Activated CD8-positive, alpha-beta memory T cell treated with anti-CD3 and anti-CD28 coated beads for 4 hours (primary cell): ENCODE measurements at regions not wholly inside any gene's neighbourhood (a gene's known extent, or its start where the extent isn't known, plus 50 kb on each side); places are given as distances from the start of the nearest gene placed in this dataset.

Experiments used
- DNase-seq, 2 donors: peaks; one replicate each; pipeline ENCODE4 v3.0.0-alpha.2; 2020; ENCODE audit warnings: low read depth in 2 of 2

DNA sequence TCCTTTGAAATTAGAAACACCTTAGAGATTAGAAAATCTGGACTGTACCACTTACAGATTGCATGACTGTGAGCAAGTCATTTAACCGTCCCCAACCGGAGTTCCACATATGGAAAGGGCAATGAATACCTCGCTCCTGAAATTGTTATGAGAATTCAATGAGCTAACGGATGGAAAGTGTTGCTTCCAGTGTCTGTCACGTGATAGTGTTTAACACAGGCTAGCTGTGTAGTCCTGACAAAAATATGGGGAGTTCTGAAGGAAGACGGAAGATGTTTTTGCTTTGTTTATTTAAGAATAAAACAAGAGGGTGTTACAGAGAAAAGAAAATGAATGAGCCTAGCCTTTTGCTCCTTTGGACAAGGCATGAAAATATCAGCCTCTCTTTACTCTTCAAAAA lies 150.7 kb upstream of the SEMA6D start:
- no peak for DNase-seq

DNA sequence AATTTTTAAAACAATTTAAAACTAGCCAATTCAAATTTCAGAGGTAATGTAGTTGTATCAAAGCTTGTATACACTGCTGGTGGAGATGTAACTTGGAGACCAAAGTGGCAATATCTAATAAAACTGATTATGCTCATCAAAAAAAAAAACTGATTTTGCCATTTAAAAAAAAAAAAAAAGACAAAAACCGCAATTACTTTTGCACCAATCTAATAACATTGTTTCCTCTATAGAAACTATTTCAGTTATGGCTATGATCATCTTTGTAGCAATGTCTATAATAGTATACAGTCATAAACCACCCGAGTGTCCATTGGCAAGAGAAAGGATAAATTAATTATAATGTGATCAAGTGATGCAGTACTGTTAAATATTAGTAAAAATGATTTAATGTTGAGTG lies 149.3 kb upstream of the SEMA6D start:
- DNase-seq: no peak

DNA sequence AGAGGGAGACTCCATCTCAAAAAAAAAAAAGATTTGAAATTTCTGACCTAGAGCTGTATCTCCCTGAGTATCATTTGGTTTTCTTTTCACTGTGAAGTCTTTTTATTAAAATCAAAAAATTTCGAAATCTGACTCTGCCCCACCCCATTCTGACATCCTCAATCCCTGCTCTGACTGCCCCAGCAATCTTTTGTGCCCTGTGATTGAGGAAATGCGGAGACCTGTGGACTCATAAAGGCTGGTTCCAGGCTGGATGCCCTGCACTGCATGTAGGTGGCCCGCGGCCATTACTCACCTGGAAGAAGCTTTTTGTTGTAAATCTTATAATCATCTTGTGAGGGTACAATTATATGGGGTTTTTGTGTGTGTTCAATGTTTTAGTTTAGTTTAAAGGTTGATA lies 147.3 kb upstream of the SEMA6D start:
- no peak for DNase-seq

DNA sequence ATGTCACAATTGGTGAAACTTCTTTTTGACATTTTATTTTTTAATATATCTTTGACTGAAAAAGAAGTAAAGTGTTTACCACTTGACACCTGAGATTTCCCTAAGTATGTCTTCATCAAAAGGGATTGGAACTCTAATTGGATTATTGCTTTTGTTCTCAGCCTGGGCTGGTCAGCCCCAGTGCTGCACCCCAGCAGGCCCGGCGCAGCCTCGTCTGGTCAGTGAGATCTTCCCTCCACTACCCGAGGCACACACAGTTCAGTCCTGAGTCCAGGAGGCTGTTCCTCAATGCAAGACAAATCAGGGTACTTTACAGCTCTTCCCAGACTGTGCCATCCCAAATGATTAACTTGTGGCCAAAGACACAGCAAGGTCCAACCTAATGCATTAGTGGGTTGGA lies 146.9 kb upstream of the SEMA6D start:
- no peak for DNase-seq

DNA sequence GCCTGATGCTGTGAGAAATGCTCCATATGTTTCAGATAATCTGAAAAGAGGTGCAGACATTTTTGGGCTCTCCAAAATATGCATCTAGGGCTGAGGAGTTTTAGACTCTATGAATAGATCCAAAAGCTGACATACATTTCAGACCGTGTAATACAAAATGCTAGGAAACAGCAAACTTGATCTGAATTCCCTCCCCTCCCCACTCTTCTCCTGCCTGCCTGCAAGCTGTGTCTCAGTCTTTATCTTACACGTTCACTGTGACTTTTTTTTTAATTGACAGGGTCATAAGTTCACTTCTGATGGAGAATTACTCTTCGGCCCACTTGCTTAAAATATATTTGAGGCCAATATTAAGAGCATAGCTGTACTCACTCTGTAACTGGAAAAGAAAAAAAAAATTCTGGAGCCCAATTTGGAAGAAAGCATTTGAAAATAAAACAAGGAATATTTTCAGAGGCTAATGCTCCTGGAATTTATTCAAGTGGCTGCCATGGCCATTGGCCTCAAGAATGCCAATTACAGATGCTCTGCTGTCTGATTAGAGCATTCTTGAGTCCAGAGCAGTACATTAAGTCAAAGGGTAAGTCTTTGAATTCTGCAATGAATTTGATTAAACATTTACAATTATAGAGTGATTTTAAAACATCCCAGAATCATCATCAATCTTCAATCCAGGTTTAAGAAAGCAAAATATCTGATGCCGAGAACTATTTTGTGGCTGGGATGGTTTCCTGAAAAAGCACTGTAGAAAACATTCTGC lies 146.2 kb upstream of the SEMA6D start:
- DNase-seq: no peak

DNA sequence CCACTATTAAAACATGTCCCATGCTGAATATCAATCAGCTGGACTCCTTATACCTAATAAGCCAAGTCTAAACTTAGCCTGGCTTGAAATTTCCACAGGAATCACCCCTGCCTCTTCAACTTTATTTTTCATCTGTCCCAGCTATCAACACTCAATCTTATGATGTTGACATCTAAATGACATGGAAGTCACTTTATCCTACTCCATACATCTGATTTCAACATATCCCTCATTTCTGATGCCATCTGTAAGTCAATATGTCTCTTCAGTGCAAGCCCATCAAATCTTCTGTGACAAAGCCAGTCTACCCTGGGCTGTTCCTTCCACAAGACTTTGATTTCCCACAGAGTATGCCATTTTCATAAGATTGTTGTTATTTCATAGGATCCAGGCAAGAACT lies 143.6 kb upstream of the SEMA6D start:
- DNase-seq: no peak

DNA sequence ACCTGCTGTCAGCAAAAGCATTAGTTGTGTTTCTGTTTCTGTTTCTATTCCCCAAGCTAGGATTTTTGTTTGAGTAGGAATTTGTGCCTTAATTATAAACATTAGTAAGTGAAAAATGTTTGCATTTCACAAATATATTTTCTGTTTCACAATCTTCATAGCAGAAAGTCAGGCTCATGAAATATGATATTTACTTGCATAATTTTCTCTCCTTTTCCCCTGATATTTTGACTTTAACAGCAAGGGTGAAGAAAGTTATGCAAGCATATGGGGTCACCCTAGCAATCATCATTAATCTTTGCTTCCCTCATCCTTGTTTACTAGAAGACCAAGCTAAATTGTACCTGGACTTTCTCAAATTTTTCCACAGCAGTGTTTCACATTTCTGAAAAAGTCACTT lies 140.3 kb upstream of the SEMA6D start:
- DNase-seq: no peak

DNA sequence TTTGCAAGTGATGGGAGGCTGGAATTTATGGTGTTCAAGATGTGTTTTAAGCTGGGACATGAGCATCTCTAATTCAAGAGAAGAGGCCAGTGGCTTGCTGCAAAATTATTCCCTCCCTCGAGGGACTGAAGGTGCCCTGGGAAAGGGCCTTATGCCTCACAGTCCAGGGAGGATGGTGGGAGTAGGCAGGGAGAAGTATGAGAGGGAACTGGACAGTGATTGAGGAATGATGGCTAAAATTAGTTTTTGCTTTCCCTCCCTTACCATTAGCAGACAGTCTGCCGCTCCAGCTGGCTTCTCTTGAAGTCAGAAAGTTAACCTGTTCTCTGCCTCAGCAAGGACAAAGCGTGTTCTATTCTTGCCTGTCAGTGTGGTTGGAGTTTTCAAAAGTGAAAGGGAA lies 139.8 kb upstream of the SEMA6D start:
- no peak for DNase-seq

DNA sequence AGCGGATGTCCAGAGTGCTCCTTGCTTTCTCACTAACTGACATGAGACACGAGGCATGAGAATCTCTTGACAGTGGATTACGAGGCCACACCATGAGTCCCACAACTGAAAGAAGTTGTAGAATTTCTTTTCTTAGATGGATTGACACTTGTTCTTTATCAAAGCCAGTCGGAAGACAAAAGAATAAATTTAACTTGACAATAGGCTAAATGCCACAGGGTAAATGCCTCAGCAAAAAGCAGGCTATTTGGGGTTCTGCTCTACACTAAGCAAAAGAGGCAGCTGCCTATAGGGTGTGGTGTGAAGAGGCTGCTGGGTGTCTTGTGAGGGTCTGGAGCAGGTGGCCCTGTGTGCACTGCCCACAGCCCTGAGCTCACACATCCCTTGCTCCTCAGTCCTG lies 135.1 kb upstream of the SEMA6D start:
- DNase-seq: no peak

DNA sequence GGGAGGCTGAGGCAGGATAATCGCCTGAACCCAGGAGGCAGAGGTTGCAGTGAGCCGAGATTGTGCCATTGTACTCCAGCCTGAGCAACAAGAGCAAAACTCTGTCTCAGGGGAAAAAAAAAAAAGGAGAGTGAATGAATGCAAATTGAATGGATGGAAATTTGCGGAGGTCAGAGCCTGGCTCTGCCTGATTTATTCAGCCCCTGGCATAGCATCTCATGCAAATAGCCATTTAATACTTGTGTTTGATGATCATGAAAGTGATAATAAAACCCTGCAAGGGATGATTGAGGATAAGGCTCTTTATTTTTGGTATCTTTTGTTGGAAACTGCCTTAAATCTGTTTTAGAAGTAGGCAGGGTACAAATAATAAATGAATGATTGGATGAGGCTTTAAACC lies 133.0 kb upstream of the SEMA6D start:
- no peak for DNase-seq

DNA sequence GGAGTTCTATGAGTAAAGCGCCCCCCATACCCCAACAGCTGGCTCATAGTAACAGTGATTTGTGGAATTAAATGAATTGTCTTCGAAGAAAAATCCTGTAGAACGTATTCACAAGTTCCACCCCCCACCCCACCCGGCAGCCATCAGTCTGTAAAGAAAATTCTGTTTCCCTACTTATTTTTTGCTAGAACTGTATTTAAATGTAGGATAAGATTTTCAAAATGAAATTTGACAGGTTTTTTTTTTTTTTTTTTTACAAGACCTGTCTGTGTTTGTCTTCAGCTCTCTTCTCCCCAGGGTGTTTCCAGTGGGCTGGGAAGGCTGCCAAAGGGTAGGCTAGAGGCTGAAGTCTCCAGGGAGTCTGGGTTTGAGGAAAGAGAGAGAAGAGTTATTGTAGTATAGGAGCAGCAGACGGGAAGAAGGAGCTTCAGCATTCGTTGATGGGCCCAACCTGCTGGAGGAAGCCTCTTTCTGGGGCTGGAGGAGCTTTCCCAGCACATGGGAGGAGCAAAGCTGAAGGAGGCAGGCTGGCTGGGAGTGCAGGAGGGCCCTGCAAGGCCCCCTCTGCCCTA lies 130.6 kb upstream of the SEMA6D start:
- DNase-seq: no peak

DNA sequence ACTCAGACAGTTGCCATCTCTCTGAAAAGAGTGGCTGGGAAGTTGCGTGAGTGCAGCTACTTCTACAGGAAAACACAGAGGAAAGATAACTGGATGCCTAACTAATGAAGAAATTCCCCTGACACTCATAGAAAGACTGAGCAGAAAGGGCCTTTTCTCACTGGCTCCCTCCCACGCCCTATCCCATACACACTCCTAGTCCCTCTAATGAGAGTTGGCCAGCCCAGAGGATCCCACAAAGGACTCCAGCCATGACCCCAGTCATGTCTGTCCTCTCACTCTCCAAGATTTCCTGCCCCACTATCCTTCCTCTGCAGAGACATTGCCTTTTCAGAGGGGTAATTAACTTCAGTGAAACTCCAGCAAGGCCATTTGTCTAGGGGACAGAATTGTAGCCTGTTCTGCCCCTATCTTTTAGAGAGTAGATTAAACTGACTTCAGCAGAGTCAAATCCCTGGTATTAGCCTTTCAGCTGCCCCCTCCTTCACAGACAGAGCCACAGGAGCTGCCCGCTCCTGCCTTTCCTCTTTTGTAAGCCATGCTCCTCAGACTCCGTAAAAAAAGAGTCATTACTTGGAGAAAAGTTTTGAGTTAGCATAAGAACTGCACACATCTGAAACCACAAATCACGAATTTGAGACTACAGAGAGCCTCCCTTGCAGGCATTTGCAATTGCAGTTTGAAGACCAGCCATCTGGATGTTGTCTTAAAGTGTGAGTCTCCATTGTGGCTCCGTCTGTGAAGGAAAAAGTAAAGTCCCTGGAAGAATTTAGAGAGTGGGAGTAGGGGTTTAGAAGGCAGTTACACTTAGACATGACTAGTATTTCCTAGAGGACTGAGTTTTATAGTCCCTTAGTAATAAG lies 129.1 kb upstream of the SEMA6D start:
- no peak for DNase-seq

DNA sequence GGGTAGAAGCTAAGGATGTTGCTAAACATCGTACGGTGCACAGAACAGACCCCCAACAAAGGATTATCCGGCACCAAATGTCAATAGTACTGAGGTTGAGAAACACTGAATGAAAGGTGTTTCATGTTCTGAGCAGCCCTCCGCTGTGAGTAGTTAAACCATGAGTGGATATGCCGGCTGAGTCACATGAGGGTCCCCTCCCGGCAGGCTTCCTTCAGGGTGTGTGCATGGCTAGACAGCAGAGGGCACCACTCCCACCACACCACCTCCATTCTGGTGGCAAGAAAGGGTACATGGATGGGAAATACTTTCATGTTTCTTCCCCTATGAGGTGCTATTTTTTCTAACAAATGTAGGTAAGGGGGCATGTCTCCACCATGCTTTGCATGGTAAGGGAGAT lies 128.3 kb upstream of the SEMA6D start:
- no peak for DNase-seq

DNA sequence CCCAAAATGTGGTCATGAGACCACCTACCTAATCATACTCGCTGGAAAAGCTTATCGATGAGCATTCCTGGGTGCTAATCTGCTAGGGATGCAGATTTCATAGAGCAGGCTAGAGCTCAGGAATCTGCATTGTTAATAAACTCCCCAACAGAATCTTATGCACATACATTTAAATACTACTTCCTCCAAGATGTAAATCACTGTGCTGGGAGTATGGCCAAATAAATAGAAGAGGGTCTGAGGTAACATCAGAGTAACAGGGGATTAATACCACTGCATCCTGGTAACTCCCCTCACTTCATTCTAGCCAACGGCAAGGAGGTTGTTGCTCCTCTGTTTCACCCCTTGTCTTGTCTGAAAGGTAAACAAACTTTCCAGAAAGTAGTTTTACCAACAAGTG lies 118.3 kb upstream of the SEMA6D start:
- no peak for DNase-seq

DNA sequence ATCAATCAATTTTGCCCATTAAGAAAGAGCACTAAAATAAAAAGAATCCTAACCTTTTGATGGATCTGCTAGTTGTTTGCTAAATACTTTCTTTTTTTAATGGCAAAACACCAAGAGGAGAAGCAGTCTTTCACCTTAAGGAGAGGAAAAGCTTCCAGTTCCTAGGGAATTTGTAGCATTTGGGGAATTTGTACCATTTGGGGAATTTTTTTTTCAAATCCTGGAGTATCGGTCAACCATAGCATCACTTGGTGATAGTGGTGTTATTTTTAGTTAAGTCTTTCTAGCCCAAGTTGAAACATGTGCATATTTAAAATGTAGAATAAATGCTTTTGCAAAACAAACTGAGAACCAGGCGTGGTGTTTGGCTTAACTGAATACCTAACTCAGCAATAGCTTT lies 117.5 kb upstream of the SEMA6D start:
- DNase-seq: no peak

DNA sequence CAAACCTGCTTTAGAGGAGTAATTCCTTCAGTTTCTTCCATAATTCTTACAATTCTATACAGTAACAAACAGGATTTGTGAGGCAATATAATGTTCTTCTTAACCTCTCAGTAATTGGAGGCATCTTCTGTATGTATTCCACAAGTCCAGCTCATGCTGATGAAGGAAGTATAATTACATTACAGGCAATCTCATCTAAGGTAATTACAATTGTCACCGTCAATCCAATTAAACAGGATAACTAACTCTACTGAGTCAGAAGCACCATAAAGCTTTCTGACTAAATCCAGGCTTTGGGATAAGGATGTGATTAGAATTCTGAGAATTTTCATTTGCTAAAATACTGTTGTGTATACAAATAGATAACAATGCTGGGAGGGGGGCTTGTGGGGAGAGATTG lies 115.2 kb upstream of the SEMA6D start:
- no peak for DNase-seq

DNA sequence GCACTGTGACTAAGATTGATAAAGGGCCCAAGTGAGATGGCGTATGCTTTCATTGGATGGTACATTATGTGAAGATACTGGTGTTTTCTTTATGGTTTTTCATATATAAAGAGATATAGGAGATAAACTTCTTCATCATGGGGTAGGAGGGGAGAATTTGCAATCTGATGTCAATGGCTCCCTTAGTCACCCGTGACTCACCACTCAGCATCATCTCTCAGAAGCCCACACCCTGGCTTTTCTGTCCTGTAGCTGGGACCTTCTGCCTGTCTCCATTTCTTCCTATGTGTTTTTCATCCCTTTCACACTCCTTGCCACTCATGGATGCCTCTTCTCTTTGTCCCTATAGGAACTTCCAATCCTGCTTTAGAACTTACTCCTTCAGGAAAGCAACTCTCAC lies 114.3 kb upstream of the SEMA6D start:
- DNase-seq: no peak

DNA sequence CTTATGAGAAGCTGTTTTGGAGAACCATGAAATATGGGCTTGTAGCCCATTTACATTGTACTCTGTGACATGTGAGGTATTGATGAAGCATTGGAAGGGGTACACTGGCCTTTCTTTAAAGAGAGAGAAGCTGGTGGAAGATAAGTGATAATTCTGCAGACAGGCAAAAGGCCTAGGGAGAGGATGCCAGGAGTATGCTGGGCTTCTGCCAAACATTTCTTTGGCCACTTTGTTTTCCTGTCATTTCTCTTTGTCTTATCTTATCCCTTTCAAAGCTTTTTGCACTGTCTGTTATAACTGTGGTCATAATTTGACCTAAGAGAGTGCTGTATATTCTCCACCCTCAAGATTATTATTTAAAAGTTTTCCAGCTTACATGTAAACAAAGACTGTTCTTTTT lies 109.6 kb upstream of the SEMA6D start:
- DNase-seq: no peak

DNA sequence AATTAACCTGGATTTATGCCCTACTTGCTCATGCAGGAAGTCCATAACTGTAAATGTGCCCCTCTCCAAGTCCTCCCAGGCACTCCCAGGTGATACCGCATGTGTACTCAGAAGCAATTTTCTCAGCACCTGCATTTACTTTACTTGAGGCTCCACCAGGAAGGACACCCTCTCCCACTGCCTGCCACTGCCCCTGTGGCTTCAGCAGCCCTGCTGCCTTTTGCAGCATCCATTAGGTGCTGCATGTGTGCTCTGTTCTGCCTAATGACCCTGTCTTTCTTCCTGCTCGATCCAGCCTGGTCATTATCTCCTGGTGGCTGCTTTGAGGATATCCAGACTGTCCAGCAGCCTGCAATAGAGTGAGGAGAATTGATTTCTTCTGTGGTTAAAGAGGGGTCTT lies 107.6 kb upstream of the SEMA6D start:
- no peak for DNase-seq

DNA sequence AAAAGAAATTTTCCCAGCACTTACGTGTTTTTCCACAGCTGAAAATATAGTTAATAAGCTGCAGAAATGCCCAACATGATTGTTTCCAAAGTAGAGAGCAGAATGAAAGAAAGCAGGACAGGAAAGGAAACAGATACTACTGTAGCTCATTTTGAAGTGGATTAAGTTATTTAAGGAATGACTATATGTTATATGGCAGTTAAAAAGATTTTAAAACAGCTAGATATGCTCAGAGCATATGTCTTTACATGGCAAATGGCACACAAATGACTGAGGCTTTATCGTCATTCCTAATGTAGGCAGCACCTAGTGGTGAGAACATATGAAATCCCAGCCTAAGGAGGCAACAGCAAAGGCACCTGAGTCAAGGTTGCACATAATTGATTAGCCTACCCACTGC lies 106.6 kb upstream of the SEMA6D start:
- DNase-seq: no peak

DNA sequence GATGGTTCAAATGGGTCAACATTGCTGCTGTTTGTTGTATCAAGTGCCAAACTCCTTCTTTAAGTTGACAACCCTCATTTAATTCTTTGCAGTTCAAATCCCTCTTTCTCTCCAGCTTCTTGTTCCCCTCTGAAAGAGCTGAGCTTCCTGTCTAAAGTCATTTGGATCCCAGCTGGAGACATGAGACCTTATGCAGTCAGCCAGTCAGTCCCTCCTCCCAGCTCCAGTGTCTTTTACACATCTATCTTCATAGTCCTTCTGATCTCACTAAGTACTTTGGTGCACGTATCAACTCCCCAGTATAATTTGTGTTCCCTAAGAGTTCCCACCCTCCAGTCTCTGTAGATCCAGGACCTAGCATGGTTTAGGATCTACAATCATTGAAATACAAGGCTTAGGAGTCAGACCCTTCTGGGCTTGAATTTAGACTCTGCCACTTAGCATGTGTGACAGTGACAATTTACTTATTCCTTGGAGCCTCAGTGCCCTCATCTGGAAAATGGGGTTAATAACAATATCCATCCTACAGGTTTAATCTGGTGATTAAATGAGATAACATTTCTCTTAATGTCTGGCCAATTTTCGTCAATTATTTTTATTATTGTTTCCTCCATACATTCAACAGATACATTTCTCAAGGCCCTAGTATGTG lies 102.8 kb upstream of the SEMA6D start:
- no peak for DNase-seq

DNA sequence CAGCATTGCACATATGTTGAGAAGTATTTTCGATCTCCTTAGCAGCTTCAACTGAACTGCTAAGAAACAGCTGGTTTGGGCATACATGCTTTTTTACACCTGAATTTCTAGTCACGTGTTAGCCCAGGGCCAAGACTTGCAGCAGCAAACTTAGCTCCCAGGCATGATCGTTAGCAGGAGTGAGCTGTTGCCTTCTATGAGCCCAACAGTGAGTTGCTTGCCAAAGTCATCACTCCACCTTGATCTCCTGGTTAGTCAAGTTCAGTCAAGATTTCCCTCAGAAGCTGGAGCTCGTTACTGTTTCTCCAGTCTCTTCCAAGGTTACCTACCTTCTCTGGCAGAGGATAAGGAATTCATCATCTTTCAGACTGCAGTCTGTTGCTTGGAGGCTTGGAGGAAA lies 100.4 kb upstream of the SEMA6D start:
- DNase-seq: no peak

DNA sequence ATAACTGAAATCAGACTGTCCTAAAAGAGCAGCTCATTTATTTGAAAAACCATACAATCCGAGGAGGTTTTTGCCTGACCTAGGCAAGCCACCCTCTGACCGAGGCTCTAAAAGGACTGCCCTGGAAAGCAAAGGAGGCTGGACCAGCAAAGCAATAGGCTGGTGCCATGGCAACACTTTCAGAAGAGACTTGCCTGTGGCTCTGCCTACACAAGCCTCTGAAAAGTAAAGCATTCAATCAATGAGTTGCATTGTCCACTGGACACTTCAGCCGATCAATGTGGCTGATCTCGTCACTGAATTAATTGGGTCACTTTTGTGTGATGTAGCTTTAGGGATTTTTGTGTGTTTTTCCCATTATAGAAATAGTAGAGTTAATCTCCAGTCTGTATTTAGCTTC lies 99.1 kb upstream of the SEMA6D start:
- no peak for DNase-seq
